Astrocyte (in vitro differentiated cells and primary cell): ENCODE measurements at regions not wholly inside any gene's neighbourhood (a gene's known extent, or its start where the extent isn't known, plus 50 kb on each side); places are given as distances from the start of the nearest gene placed in this dataset.

Source experiments
- DNase-seq: peaks from one replicate; pipeline ENCODE4 v3.0.0-alpha.2; 2010; ENCODE audit warnings: low read depth
- FAIRE-seq: peaks from 2 replicates; lab custom pipeline; 2011; peaks lifted over from hg19 to GRCh38; lab: Jason Lieb, UNC
- H2AFZ ChIP-seq: 2 replicates; pipeline ENCODE4 v1.6.0; 2012; ENCODE audit warnings: low read depth, low read length, inconsistent platforms
- H3K27ac ChIP-seq: 2 replicates; pipeline ENCODE4 v1.5.1; 2011; ENCODE audit warnings: low read depth, low read length, inconsistent platforms
- H3K27me3 ChIP-seq: 2 replicates; pipeline ENCODE4 v1.6.0; 2011; ENCODE audit warnings: low read length, inconsistent platforms; ENCODE audit not compliant: insufficient read depth
- H3K36me3 ChIP-seq: 2 replicates; pipeline ENCODE4 v1.5.1; 2011; ENCODE audit warnings: low read length, inconsistent platforms; ENCODE audit not compliant: insufficient read depth
- H3K4me1 ChIP-seq: 2 replicates; pipeline ENCODE4 v1.5.1; 2011; ENCODE audit warnings: low read length, inconsistent platforms; ENCODE audit not compliant: insufficient read depth
- H3K4me2 ChIP-seq: 2 replicates; pipeline ENCODE4 v1.6.0; 2012; ENCODE audit warnings: low read length, inconsistent platforms
- H3K4me3 ChIP-seq: 2 replicates; pipeline ENCODE4 v1.5.1; 2011; ENCODE audit warnings: low read depth, mild to moderate bottlenecking, low read length, inconsistent platforms; ENCODE audit not compliant: insufficient read depth
- H3K79me2 ChIP-seq: 2 replicates; pipeline ENCODE4 v1.6.0; 2012; ENCODE audit warnings: mild to moderate bottlenecking, low read length, inconsistent platforms; ENCODE audit not compliant: insufficient read depth
- H3K9ac ChIP-seq: 2 replicates; pipeline ENCODE4 v1.6.0; 2012; ENCODE audit warnings: mild to moderate bottlenecking, low read length, inconsistent platforms
- H3K9me3 ChIP-seq: 2 replicates; pipeline ENCODE4 v1.5.1; 2012; ENCODE audit warnings: low read depth, mild to moderate bottlenecking, low read length, inconsistent platforms; ENCODE audit not compliant: insufficient read depth
- H4K20me1 ChIP-seq: 2 replicates; pipeline ENCODE4 v1.6.0; 2012; ENCODE audit warnings: low read length, inconsistent platforms; ENCODE audit not compliant: insufficient read depth
- H3K27ac Mint-ChIP-seq: one replicate; pipeline ENCODE4 v1.8.0; 2021; ENCODE audit warnings: mild to moderate bottlenecking, mixed read lengths; ENCODE audit not compliant: unreplicated experiment
- H3K27me3 Mint-ChIP-seq: one replicate; pipeline ENCODE4 v1.8.0; 2021; ENCODE audit warnings: low read depth, mixed read lengths; ENCODE audit not compliant: unreplicated experiment
- H3K36me3 Mint-ChIP-seq: one replicate; pipeline ENCODE4 v1.8.0; 2021; ENCODE audit warnings: low read depth, mixed read lengths; ENCODE audit not compliant: unreplicated experiment
- H3K4me1 Mint-ChIP-seq: one replicate; pipeline ENCODE4 v1.8.0; 2021; ENCODE audit warnings: low read depth, mixed read lengths; ENCODE audit not compliant: unreplicated experiment
- H3K4me3 Mint-ChIP-seq: one replicate; pipeline ENCODE4 v1.8.0; 2021; ENCODE audit warnings: mild to moderate bottlenecking, moderate library complexity, mixed read lengths; ENCODE audit not compliant: unreplicated experiment
- H3K9me3 Mint-ChIP-seq: one replicate; pipeline ENCODE4 v1.8.0; 2021; ENCODE audit warnings: mild to moderate bottlenecking, mixed read lengths; ENCODE audit not compliant: unreplicated experiment
- EZH2 ChIP-seq: IDR thresholded peaks from 2 replicates; pipeline ENCODE4 v1.6.1; 2012; ENCODE audit warnings: mild to moderate bottlenecking, low read length, inconsistent platforms; ENCODE audit not compliant: insufficient read depth
- TF ChIP-seq, protein P1 (sequence below): IDR thresholded peaks from 2 replicates; pipeline ENCODE4 v1.5.1; 2011; ENCODE audit warnings: low read depth, mild to moderate bottlenecking, inconsistent platforms, low read length, moderate library complexity; ENCODE audit not compliant: insufficient read depth

DNA sequence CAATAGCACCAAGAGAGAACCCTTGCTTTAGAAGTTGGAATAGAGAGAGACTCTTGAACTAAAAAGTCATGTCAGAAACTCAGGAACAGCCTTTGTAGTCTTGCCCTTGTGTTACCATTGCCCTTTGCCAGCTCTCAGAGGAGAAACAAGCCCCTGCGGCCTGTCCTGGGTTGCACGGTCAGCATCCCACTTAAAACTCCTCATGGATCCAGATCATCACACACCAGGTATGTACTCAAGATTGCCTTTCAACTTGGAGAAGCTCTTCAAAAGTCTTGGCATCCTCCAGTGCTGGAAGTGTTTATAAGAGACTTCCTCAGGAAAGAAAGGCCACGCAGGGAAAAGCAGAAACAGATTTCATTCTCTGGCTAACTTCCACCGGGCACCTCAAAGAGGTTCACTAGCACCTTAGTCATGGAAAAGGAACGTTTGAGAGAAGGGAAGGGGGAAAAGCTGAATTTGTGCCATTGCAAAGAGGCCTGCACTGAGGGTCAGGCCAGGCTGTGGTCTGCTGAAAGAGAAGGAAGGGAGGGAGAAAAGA is 594.2 kb downstream of the MED13L start:
- Histone ChIP-seq H3K4me3 (no peak overlapping the region), H3K36me3 (no peaks in the 10 kb centered on the region), H3K4me1 (no peaks in the 10 kb centered on the region), H3K27ac (no peak overlapping the region), H3K79me2 (no peaks in the 10 kb centered on the region), H4K20me1 (no peaks in the 10 kb centered on the region), H3K9ac (no peak overlapping the region), H3K9me3 (no peaks in the 10 kb centered on the region), H3K27me3 (no peaks in the 10 kb centered on the region), H3K4me2 (no peak overlapping the region), H2AFZ (no peak overlapping the region)
- FAIRE-seq (no peak), DNase-seq (peak; percentile 50)
- H3K27ac Mint-ChIP-seq, result no peak overlapping the region
- peaks cover 2% of the 10 kb centered on the region for H3K36me3 Mint-ChIP-seq
- no peak overlapping the region for H3K4me3 Mint-ChIP-seq
- TF ChIP-seq, protein P1, sequence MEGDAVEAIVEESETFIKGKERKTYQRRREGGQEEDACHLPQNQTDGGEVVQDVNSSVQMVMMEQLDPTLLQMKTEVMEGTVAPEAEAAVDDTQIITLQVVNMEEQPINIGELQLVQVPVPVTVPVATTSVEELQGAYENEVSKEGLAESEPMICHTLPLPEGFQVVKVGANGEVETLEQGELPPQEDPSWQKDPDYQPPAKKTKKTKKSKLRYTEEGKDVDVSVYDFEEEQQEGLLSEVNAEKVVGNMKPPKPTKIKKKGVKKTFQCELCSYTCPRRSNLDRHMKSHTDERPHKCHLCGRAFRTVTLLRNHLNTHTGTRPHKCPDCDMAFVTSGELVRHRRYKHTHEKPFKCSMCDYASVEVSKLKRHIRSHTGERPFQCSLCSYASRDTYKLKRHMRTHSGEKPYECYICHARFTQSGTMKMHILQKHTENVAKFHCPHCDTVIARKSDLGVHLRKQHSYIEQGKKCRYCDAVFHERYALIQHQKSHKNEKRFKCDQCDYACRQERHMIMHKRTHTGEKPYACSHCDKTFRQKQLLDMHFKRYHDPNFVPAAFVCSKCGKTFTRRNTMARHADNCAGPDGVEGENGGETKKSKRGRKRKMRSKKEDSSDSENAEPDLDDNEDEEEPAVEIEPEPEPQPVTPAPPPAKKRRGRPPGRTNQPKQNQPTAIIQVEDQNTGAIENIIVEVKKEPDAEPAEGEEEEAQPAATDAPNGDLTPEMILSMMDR, result no peak
- no peak for TF ChIP-seq EZH2
- H3K9me3 Mint-ChIP-seq, result peaks cover 2% of the 10 kb centered on the region
- H3K4me1 Mint-ChIP-seq, result no peaks in the 10 kb centered on the region
- H3K27me3 Mint-ChIP-seq, result peaks cover 32% of the 10 kb centered on the region

- Mint-ChIP-seq H3K36me3 (peaks cover 2% of the 10 kb centered on the region), H3K27me3 (peaks cover 28% of the 10 kb centered on the region), H3K27ac (no peak overlapping the region), H3K4me1 (no peaks in the 10 kb centered on the region), H3K4me3 (no peak overlapping the region), H3K9me3 (no peaks in the 10 kb centered on the region)
- Histone ChIP-seq H3K4me1 (no peaks in the 10 kb centered on the region), H3K9me3 (no peaks in the 10 kb centered on the region), H3K79me2 (no peaks in the 10 kb centered on the region), H3K4me3 (no peak overlapping the region), H4K20me1 (no peaks in the 10 kb centered on the region), H2AFZ (no peak overlapping the region), H3K27ac (no peak overlapping the region), H3K36me3 (no peaks in the 10 kb centered on the region), H3K27me3 (no peaks in the 10 kb centered on the region), H3K4me2 (no peak overlapping the region), H3K9ac (no peak overlapping the region)
- FAIRE-seq, result no peak
- no peak for TF ChIP-seq EZH2
- TF ChIP-seq, protein P1, result no peak
- DNase-seq, result no peak
Observed at GRCh38 chr12:115680967-115681366, 596.5 kb downstream of the MED13L start.

DNA sequence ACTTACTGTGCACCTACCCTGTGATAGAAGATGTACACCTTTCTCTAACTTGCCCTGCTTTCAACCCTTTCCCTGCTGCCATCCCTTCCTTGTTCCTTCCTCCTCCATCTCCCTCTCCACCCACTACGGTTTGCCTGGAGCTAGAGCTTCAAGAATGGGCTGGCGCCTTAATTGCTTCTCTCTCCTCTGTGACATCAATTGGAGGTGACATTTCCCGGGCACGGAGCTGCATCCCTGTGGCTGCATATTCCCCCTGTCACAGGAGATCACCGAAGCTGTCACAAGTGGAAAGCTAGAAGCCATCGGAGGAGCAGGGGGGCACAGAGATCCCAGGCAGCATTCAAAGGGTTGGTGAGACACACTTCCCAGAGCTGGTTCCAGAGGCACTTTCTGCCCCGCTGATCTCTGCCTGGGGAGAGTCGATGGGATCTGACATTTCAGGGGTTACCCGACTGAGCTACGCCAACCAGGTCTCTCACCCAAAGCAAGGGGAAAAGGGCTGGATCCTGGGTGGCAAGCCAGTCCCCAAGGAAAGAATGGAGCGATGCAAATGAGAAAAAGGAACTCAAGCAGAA is 604.9 kb downstream of the MED13L start:
- Histone ChIP-seq H3K4me2 (no peak overlapping the region), H3K9ac (no peak overlapping the region), H3K9me3 (no peaks in the 10 kb centered on the region), H3K27ac (no peak overlapping the region), H3K79me2 (no peaks in the 10 kb centered on the region), H4K20me1 (no peaks in the 10 kb centered on the region), H3K36me3 (no peaks in the 10 kb centered on the region), H3K27me3 (no peaks in the 10 kb centered on the region), H2AFZ (no peak overlapping the region), H3K4me1 (no peaks in the 10 kb centered on the region), H3K4me3 (no peak overlapping the region)
- TF ChIP-seq EZH2, result no peak
- TF ChIP-seq, protein P1, result no peak
- no peaks in the 10 kb centered on the region for H3K36me3 Mint-ChIP-seq
- no peak for FAIRE-seq
- H3K4me3 Mint-ChIP-seq, result no peak overlapping the region
- no peak for DNase-seq
- H3K27me3 Mint-ChIP-seq, result peaks cover 23% of the 10 kb centered on the region
- H3K27ac Mint-ChIP-seq, result no peak overlapping the region
- no peaks in the 10 kb centered on the region for H3K4me1 Mint-ChIP-seq
- peaks cover 7% of the 10 kb centered on the region for H3K9me3 Mint-ChIP-seq
